ENCODE measurements at regions not wholly inside any gene's neighbourhood (a gene's known extent, or its start where the extent isn't known, plus 50 kb on each side); places are given as distances from the start of the nearest gene placed in this dataset.

DNA sequence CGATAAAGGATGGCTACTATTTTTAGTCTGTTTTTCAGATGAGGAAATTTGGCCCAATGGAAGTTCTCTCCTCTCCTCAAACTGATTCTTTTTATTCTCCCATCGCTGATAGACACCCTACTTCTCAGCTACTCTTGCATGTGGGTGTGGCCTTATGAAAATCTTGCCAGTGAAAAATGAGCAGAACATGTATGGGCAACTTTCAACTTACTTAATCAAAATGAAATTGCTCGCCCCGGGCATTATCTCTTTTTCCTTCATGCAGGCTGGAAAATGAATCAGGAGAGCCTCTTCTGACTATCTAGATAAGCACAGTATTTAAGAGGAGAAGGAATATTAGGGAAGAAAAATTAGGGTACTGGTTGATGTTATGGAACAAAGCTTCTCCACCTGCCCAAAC lies 2354.7 kb upstream of the RAG2 start:
- H3K9me3 ChIP-seq (ENCODE audit: low read length) = peaks cover 1% of the 10 kb centered on the region
- H2AFZ ChIP-seq (ENCODE audit: low read depth, low read length) = no peak overlapping the region
- no peak for TF ChIP-seq REST (IDR thresholded peaks at IDR 0.05; ENCODE audit: borderline replicate concordance)
- TF ChIP-seq CTCF (IDR thresholded peaks at IDR 0.05; ENCODE audit: poor library complexity, severe bottlenecking) = no peak
- no peak for TF ChIP-seq SMC3 (conservative IDR thresholded peaks at IDR 0.05; ENCODE audit: poor library complexity)
- no peak for TF ChIP-seq EP300 (conservative IDR thresholded peaks at IDR 0.05; ENCODE audit: poor library complexity, severe bottlenecking)
- TF ChIP-seq MXI1 (conservative IDR thresholded peaks at IDR 0.05; ENCODE audit: poor library complexity, severe bottlenecking) = no peak
- no peak for TF ChIP-seq EZH2 (IDR thresholded peaks at IDR 0.05; ENCODE audit: borderline replicate concordance, insufficient read depth, low read length, poor library complexity, severe bottlenecking)
- TF ChIP-seq RAD21 (conservative IDR thresholded peaks at IDR 0.05) = no peak
- no peak for TF ChIP-seq POLR2AphosphoS5 (IDR thresholded peaks at IDR 0.05)
- no peak for TF ChIP-seq TAF1 (IDR thresholded peaks at IDR 0.05; ENCODE audit: low read depth)
- H4K20me1 ChIP-seq (ENCODE audit: insufficient read depth) = no peaks in the 10 kb centered on the region
- H3K4me3 ChIP-seq (ENCODE audit: low read length) = no peak overlapping the region
- H3K27me3 ChIP-seq (ENCODE audit: insufficient read depth, low read depth, low read length) = no peaks in the 10 kb centered on the region
- no peaks in the 10 kb centered on the region for H3K79me2 ChIP-seq (replicated peaks; ENCODE audit: insufficient read depth, low read length)
- H3K9ac ChIP-seq (ENCODE audit: low read length) = no peak overlapping the region
- H3F3A ChIP-seq (ENCODE audit: insufficient read depth, low read length, poor library complexity, severe bottlenecking) = no peaks in the 10 kb centered on the region
- H3K9me2 ChIP-seq (ENCODE audit: insufficient read depth, low read length) = no peaks in the 10 kb centered on the region
- H3K27ac ChIP-seq (ENCODE audit: low read length) = no peak overlapping the region
- H3K36me3 ChIP-seq (ENCODE audit: insufficient read depth, low read length) = no peaks in the 10 kb centered on the region
- H3K4me2 ChIP-seq (ENCODE audit: low read length) = no peak overlapping the region

- Histone ChIP-seq H3K27me3 (ENCODE audit: insufficient read depth, low read depth, low read length) (no peaks in the 10 kb centered on the region), H2AFZ (ENCODE audit: low read depth, low read length) (no peak overlapping the region), H3K9me2 (ENCODE audit: insufficient read depth, low read length) (no peaks in the 10 kb centered on the region), H3F3A (ENCODE audit: insufficient read depth, low read length, poor library complexity, severe bottlenecking) (no peaks in the 10 kb centered on the region), H3K79me2 (replicated peaks; ENCODE audit: insufficient read depth, low read length) (no peaks in the 10 kb centered on the region), H3K9me3 (ENCODE audit: low read length) (peaks cover 2% of the 10 kb centered on the region), H4K20me1 (ENCODE audit: insufficient read depth) (no peaks in the 10 kb centered on the region), H3K27ac (ENCODE audit: low read length) (no peak overlapping the region), H3K4me3 (ENCODE audit: low read length) (no peak overlapping the region), H3K4me2 (ENCODE audit: low read length) (no peak overlapping the region), H3K36me3 (ENCODE audit: insufficient read depth, low read length) (no peaks in the 10 kb centered on the region), H3K9ac (ENCODE audit: low read length) (no peak overlapping the region)
- TF ChIP-seq EZH2 (IDR thresholded peaks at IDR 0.05; ENCODE audit: borderline replicate concordance, insufficient read depth, low read length, poor library complexity, severe bottlenecking) = no peak
- no peak for TF ChIP-seq POLR2AphosphoS5 (IDR thresholded peaks at IDR 0.05)
- no peak for TF ChIP-seq MXI1 (conservative IDR thresholded peaks at IDR 0.05; ENCODE audit: poor library complexity, severe bottlenecking)
- no peak for TF ChIP-seq TAF1 (IDR thresholded peaks at IDR 0.05; ENCODE audit: low read depth)
- no peak for TF ChIP-seq REST (IDR thresholded peaks at IDR 0.05; ENCODE audit: borderline replicate concordance)
- no peak for TF ChIP-seq CTCF (IDR thresholded peaks at IDR 0.05; ENCODE audit: poor library complexity, severe bottlenecking)
- no peak for TF ChIP-seq EP300 (conservative IDR thresholded peaks at IDR 0.05; ENCODE audit: poor library complexity, severe bottlenecking)
- TF ChIP-seq SMC3 (conservative IDR thresholded peaks at IDR 0.05; ENCODE audit: poor library complexity) = no peak
- no peak for TF ChIP-seq RAD21 (conservative IDR thresholded peaks at IDR 0.05)
Measured at GRCh38 chr11:38950867-38951266, 2352.8 kb upstream of the RAG2 start.
